A673 (cell line): ENCODE measurements at regions not wholly inside any gene's neighbourhood (a gene's known extent, or its start where the extent isn't known, plus 50 kb on each side); places are given as distances from the start of the nearest gene placed in this dataset.

Experiments used
- BruUV-seq: library from RNA; stranded (reverse); fragments of 400-500 nt; replicated peaks from 2 replicates; lab custom pipeline; 2021; lab: Mats Ljungman, UMichigan
- CTCF ChIA-PET: fragments of 300-600 bp; sonication (Branson Sonifier 250); formaldehyde crosslinking; loops from one replicate; lab custom pipeline; 2022; ENCODE audit warnings: antibody characterized with exemption; lab: Charles Lee
- POLR2A ChIA-PET: fragments of 300-600 bp; sonication (Branson Sonifier 250); formaldehyde crosslinking; loops from one replicate; lab custom pipeline; 2022; ENCODE audit warnings: antibody characterized with exemption; ENCODE audit not compliant: low non-redundant PET; lab: Charles Lee
- DNase-seq: peaks from one replicate; pipeline ENCODE4 v3.0.0-alpha.2; 2015; ENCODE audit warnings: low spot score
- H3K27ac ChIP-seq: fragments of 200-600 bp; sonication (generic); 2 replicates; pipeline ENCODE4 v1.5.1; 2016; ENCODE audit warnings: mixed run types, low read depth, mild to moderate bottlenecking, mixed read lengths, antibody characterized with exemption, low read length; ENCODE audit not compliant: poor library complexity, severe bottlenecking
- H3K27me3 ChIP-seq: fragments of 200-600 bp; sonication (generic); replicated peaks from 2 replicates; pipeline ENCODE4 v1.6.1; 2017; ENCODE audit warnings: mixed run types, low read depth, mild to moderate bottlenecking, mixed read lengths, antibody characterized with exemption, low read length; ENCODE audit not compliant: insufficient read depth, poor library complexity
- H3K36me3 ChIP-seq: fragments of 200-600 bp; sonication (generic); 2 replicates; pipeline ENCODE4 v1.6.1; 2016; ENCODE audit warnings: mixed run types, mild to moderate bottlenecking, mixed read lengths, antibody characterized with exemption, low read length; ENCODE audit not compliant: insufficient read depth, poor library complexity, severe bottlenecking
- H3K4me1 ChIP-seq: fragments of 200-600 bp; sonication (generic); 2 replicates; pipeline ENCODE4 v1.6.1; 2017; ENCODE audit warnings: mixed run types, mild to moderate bottlenecking, mixed read lengths, antibody characterized with exemption, low read length; ENCODE audit not compliant: insufficient read depth, poor library complexity, severe bottlenecking
- H3K4me3 ChIP-seq: fragments of 200-600 bp; sonication (generic); 2 replicates; pipeline ENCODE4 v1.5.1; 2016; ENCODE audit warnings: low read depth, mixed run types, mild to moderate bottlenecking, mixed read lengths, low read length; ENCODE audit not compliant: poor library complexity, severe bottlenecking
- H3K9me3 ChIP-seq: fragments of 200-600 bp; sonication (generic); 2 replicates; pipeline ENCODE4 v1.6.1; 2016; ENCODE audit warnings: mixed run types, low read depth, mild to moderate bottlenecking, mixed read lengths, antibody characterized with exemption, low read length; ENCODE audit not compliant: poor library complexity, severe bottlenecking
- CTCF ChIP-seq: fragments of 300-800, 200-600 bp; sonication (generic); conservative IDR thresholded peaks from 2 replicates; pipeline ENCODE4 v1.5.1; 2017; ENCODE audit warnings: low read depth, mild to moderate bottlenecking, antibody characterized with exemption, low read length, moderate library complexity, mixed read lengths
- EZH2 ChIP-seq: fragments of 200-600 bp; sonication (generic); IDR thresholded peaks from 2 replicates; pipeline ENCODE4 v1.6.1; 2017; ENCODE audit warnings: borderline replicate concordance, low read depth, mild to moderate bottlenecking, mixed read lengths, antibody characterized with exemption, low read length; ENCODE audit not compliant: poor library complexity, severe bottlenecking
- intact Hi-C: fragments of 100-400 bp; cut with micrococcal nuclease; formaldehyde crosslinking; loops from one replicate; pipeline ENCODE4 v1.10.0; 2022; ENCODE audit not compliant: unreplicated experiment

- Histone ChIP-seq H3K4me3 (no peak overlapping the region), H3K27ac (no peak overlapping the region), H3K36me3 (no peaks in the 10 kb centered on the region), H3K9me3 (no peaks in the 10 kb centered on the region), H3K4me1 (peaks cover 6% of the 10 kb centered on the region), H3K27me3 (no peaks in the 10 kb centered on the region)
- no peak for DNase-seq
- ChIA-PET POLR2A (no interaction called here), CTCF (no interaction called here)
- BruUV-seq, result no TSS peak
- intact Hi-C loops, result no loop called here
- TF ChIP-seq EZH2 (no peak), CTCF (no peak)
These were observed 60.0 kb upstream of the CHD2 start for GRCh38 chr15:92840149-92840548.

- TF ChIP-seq EZH2, result no peak
- no peak for TF ChIP-seq CTCF
- Histone ChIP-seq H3K4me1 (peaks cover 12% of the 10 kb centered on the region), H3K4me3 (no peak overlapping the region), H3K27ac (no peak overlapping the region), H3K9me3 (no peaks in the 10 kb centered on the region), H3K27me3 (no peaks in the 10 kb centered on the region), H3K36me3 (no peaks in the 10 kb centered on the region)
- BruUV-seq, result no TSS peak
- CTCF ChIA-PET, result no interaction called here
- no peak for DNase-seq
- POLR2A ChIA-PET, result no interaction called here
- intact Hi-C loops, result no loop called here
These were observed 56.8 kb upstream of the CHD2 start for GRCh38 chr15:92843326-92843725.

- peaks cover 12% of the 10 kb centered on the region for H3K4me1 ChIP-seq
- no peak overlapping the region for H3K4me3 ChIP-seq
- no peak overlapping the region for H3K27ac ChIP-seq
- ChIA-PET CTCF (no interaction called here), POLR2A (no interaction called here)
- no peak for TF ChIP-seq EZH2
- no peak for TF ChIP-seq CTCF
- no peak for DNase-seq
- no peaks in the 10 kb centered on the region for H3K9me3 ChIP-seq
- intact Hi-C loops, result no loop called here
- no peaks in the 10 kb centered on the region for H3K27me3 ChIP-seq
- no peaks in the 10 kb centered on the region for H3K36me3 ChIP-seq
- BruUV-seq, result no TSS peak
These were observed 56.3 kb upstream of the CHD2 start for GRCh38 chr15:92843814-92844213.
